Neutrophil (primary cell): ENCODE measurements at regions not wholly inside any gene's neighbourhood (a gene's known extent, or its start where the extent isn't known, plus 50 kb on each side); places are given as distances from the start of the nearest gene placed in this dataset.
"Not testable (repeated sequence)": the region's sequence is repeated elsewhere in the genome, so short reads cannot be mapped to it uniquely, and the experiment has no call there.

ENCODE experiments used
- H3K27ac ChIP-seq: fragments of 200-600 bp; sonication (generic); 2 replicates; pipeline ENCODE4 v1.5.1; 2016; ENCODE audit warnings: mild to moderate bottlenecking, moderate library complexity
- H3K27me3 ChIP-seq: fragments of 200-600 bp; sonication (generic); 2 replicates; pipeline ENCODE4 v1.6.0; 2016; ENCODE audit warnings: mild to moderate bottlenecking
- H3K36me3 ChIP-seq: fragments of 200-600 bp; sonication (generic); 2 replicates; pipeline ENCODE4 v1.5.1; 2017
- H3K4me1 ChIP-seq, 2 experiments: fragments of 200-600 bp in 1 of 2; sonication (generic) in 1 of 2; 1 replicate in 1 of 2; 2 replicates in 1 of 2; pipeline versions ENCODE4 v1.5.1 to v1.6.1; 2013 to 2016; ENCODE audit warnings: low read depth in 1 of 2, low read length in 1 of 2, mild to moderate bottlenecking in 1 of 2, moderate library complexity in 1 of 2; ENCODE audit not compliant: control insufficient read depth in 1 of 2, insufficient read depth in 1 of 2
- H3K4me3 ChIP-seq, 2 experiments: fragments of 200-600 bp in 1 of 2; sonication (generic) in 1 of 2; 1 replicate in 1 of 2; 2 replicates in 1 of 2; pipeline ENCODE4 v1.5.1; 2013 to 2016; ENCODE audit warnings: low read depth in 1 of 2, low read length in 1 of 2, mild to moderate bottlenecking in 1 of 2, moderate library complexity in 1 of 2
- H3K9me3 ChIP-seq: fragments of 200-600 bp; sonication (generic); 2 replicates; pipeline ENCODE4 v1.5.1; 2016
- TF ChIP-seq, protein P1 (sequence below): fragments of 200-600 bp; sonication (generic); IDR thresholded peaks from 2 replicates; pipeline ENCODE4 v1.5.1; 2016; ENCODE audit warnings: antibody characterized with exemption

DNA sequence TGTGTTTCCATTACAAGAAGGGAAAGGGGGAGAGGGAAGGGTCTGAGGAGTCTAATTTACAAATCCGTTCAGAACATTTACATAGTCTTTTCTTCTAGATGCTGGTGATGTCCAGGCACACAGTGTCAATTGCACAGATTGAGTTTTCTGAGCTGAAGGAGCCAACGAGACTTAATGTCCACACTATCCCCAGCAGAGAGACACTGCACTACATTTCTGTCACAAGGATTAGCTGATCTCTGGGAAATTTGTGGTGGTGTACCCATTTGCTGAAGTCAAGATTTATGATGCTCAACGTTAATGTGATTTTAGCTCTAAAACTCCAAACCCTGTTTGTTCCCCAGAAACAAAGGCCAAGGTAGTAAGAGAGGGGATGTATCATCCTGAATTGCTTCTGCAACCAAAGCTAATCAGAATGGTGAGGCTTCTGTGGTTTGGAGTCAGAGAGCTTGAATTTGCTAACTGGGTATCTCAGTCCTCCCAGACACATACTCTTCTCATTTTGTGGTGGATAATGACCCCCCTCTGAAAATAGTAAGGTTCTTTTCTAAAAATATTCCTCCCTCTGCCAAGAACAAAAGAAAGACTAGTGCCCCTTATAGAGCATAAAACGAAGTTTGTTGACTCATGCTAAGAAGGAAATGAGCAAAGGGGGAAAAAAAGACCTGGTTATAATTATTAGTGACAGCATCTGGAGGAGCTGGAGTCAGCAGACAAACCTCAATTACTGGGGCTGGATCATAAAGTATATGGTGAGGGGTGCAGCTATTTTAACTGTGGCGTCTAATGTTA, 416.9 kb downstream of the PSAT1 start:
- H3K9me3 ChIP-seq: no peaks in the 10 kb centered on the region
- H3K4me3 ChIP-seq: no peak overlapping the region
- no peaks in the 10 kb centered on the region for H3K36me3 ChIP-seq
- TF ChIP-seq, protein P1, sequence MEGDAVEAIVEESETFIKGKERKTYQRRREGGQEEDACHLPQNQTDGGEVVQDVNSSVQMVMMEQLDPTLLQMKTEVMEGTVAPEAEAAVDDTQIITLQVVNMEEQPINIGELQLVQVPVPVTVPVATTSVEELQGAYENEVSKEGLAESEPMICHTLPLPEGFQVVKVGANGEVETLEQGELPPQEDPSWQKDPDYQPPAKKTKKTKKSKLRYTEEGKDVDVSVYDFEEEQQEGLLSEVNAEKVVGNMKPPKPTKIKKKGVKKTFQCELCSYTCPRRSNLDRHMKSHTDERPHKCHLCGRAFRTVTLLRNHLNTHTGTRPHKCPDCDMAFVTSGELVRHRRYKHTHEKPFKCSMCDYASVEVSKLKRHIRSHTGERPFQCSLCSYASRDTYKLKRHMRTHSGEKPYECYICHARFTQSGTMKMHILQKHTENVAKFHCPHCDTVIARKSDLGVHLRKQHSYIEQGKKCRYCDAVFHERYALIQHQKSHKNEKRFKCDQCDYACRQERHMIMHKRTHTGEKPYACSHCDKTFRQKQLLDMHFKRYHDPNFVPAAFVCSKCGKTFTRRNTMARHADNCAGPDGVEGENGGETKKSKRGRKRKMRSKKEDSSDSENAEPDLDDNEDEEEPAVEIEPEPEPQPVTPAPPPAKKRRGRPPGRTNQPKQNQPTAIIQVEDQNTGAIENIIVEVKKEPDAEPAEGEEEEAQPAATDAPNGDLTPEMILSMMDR: no peak
- no peaks in the 10 kb centered on the region for H3K27me3 ChIP-seq
- no peak overlapping the region for H3K27ac ChIP-seq
- no peaks in the 10 kb centered on the region for H3K4me1 ChIP-seq

DNA sequence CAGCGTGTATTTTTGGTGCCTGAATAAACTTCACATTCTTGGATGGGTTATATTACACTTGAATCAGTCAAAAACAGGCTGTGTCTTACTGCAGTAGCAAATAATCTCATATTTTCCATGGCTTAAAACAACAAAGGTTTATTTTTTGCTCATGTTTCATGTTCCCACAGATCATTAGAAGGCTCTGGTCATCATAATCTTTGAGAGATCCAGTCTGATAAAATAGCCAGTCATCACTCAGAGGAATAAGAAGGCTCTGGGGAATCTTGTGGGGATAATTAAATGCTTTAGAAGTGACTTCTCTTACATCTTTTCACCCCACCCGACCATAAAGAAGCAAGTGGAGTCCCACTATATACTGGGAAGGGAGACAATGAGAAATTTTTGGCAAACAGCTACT, 417.7 kb downstream of the PSAT1 start:
- H3K36me3 ChIP-seq: no peaks in the 10 kb centered on the region
- TF ChIP-seq, protein P1: no peak

DNA sequence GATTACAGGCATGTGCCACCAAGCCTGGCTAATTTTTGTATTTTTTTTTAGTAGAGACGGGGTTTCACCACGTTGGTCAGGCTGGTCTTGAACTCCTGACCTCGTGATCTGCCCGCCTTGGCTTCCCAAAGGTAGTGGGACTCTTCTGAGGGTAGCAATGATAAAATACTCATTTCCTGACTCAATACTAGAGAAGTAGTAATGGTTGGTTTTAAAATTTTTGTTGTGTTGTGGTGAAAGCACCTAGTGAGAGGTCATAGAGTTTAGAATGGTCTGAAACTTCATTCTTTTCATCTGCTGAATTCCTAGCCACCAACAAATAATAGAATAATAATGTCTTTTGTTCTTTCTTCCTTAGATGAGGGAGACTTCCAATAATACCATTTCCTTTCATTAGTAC, 422.1 kb downstream of the PSAT1 start:
- not testable (repeated sequence) for H3K27ac ChIP-seq, H3K4me1 ChIP-seq, H3K27me3 ChIP-seq, H3K9me3 ChIP-seq, H3K36me3 ChIP-seq, H3K4me3 ChIP-seq

More for the DNA sequence above, 417.7 kb downstream of the PSAT1 start:
- no peaks in the 10 kb centered on the region for H3K4me1 ChIP-seq
- H3K4me3 ChIP-seq: no peak overlapping the region
- no peaks in the 10 kb centered on the region for H3K9me3 ChIP-seq
- no peak overlapping the region for H3K27ac ChIP-seq
- no peaks in the 10 kb centered on the region for H3K27me3 ChIP-seq

DNA sequence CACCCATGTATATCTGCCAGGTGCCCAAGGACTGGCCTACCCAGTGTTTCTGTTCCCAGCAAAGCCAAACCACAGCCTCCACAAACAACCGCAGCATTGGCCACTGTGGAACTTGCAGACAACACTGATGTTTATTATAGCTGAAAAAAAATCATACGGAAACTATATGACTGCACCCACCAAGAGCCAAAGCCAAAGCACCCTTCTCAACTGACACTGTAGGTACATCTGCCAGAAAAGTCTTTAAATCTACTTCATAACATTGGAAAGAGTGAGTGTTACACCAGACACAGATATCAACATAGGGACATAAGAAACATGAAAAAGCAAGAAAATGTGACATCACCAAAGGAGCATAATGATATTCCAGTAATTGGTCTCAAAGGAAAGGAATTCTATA, 428.0 kb downstream of the PSAT1 start:
- Histone ChIP-seq H3K4me3 (no peak overlapping the region), H3K4me1 (no peaks in the 10 kb centered on the region), H3K36me3 (no peaks in the 10 kb centered on the region), H3K27me3 (no peaks in the 10 kb centered on the region), H3K27ac (no peak overlapping the region), H3K9me3 (no peaks in the 10 kb centered on the region)
- TF ChIP-seq, protein P1: no peak

DNA sequence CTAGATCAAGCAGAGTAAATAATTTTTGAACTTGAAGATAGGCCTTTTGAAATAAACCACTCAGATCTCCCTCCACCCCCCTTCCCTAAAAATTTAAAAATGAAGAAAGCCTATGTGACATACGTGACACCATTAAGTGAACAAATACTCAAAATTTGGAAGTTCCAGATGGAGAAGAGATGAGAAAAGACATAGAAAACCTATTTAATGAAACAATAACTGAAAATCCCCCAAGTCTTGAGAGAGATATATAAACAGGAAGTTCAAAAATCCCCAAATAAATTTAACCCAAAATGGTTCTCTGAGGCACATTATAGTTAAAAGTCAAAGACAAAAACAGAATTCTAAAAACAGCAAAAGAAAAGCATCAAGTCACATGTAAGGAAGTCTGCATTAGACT, 428.6 kb downstream of the PSAT1 start:
- H3K4me3 ChIP-seq: no peak overlapping the region
- H3K27me3 ChIP-seq: no peaks in the 10 kb centered on the region
- H3K36me3 ChIP-seq: no peaks in the 10 kb centered on the region
- no peak overlapping the region for H3K27ac ChIP-seq
- TF ChIP-seq, protein P1: no peak
- H3K4me1 ChIP-seq: no peaks in the 10 kb centered on the region
- H3K9me3 ChIP-seq: no peaks in the 10 kb centered on the region

DNA sequence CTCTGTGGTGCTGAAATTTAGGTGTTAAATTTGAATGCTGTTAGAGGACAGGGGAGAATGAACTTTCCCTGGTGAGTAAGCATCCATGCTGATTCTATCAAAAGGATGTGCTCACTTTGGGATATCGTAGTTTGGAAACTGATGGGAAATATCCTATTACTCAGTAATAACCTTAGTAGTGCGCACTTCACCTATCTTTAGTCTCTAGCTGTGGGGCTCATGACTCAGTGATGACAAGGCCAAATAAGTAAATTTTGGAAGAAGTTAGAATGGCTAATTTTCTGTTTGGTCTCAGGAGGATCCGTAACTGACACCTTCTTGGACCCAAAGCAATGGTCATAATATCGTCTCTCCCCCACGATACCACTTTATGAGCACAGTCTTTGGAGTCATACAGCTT, 448.4 kb downstream of the PSAT1 start:
- TF ChIP-seq, protein P1: no peak
- no peak overlapping the region for H3K4me3 ChIP-seq

More for the DNA sequence above, 448.4 kb downstream of the PSAT1 start:
- Histone ChIP-seq H3K27me3 (no peaks in the 10 kb centered on the region), H3K27ac (no peak overlapping the region), H3K36me3 (no peaks in the 10 kb centered on the region), H3K4me1 (no peaks in the 10 kb centered on the region), H3K9me3 (no peaks in the 10 kb centered on the region)
